B cell (primary cell): ENCODE measurements at regions not wholly inside any gene's neighbourhood (a gene's known extent, or its start where the extent isn't known, plus 50 kb on each side); places are given as distances from the start of the nearest gene placed in this dataset.
"Not testable (repeated sequence)": the region's sequence is repeated elsewhere in the genome, so short reads cannot be mapped to it uniquely, and the experiment has no call there.

Experiments used
- CTCF ChIP-seq: fragments of 200-600 bp; IDR thresholded peaks from one replicate; pipeline ENCODE4 v1.8.0; 2022; ENCODE audit warnings: antibody characterized with exemption, mild to moderate bottlenecking
- EZH2 ChIP-seq: IDR thresholded peaks from 2 replicates; pipeline ENCODE4 v1.6.1; 2012; ENCODE audit warnings: borderline replicate concordance, low read depth, mild to moderate bottlenecking, moderate library complexity, low read length; ENCODE audit not compliant: insufficient read depth, poor library complexity, severe bottlenecking

GRCh38 chr11:24217319-24217718 is 279.5 kb upstream of the LUZP2 start:
- not testable (repeated sequence) for TF ChIP-seq CTCF, EZH2
